ENCODE measurements at regions not wholly inside any gene's neighbourhood (a gene's known extent, or its start where the extent isn't known, plus 50 kb on each side); places are given as distances from the start of the nearest gene placed in this dataset.

DNA sequence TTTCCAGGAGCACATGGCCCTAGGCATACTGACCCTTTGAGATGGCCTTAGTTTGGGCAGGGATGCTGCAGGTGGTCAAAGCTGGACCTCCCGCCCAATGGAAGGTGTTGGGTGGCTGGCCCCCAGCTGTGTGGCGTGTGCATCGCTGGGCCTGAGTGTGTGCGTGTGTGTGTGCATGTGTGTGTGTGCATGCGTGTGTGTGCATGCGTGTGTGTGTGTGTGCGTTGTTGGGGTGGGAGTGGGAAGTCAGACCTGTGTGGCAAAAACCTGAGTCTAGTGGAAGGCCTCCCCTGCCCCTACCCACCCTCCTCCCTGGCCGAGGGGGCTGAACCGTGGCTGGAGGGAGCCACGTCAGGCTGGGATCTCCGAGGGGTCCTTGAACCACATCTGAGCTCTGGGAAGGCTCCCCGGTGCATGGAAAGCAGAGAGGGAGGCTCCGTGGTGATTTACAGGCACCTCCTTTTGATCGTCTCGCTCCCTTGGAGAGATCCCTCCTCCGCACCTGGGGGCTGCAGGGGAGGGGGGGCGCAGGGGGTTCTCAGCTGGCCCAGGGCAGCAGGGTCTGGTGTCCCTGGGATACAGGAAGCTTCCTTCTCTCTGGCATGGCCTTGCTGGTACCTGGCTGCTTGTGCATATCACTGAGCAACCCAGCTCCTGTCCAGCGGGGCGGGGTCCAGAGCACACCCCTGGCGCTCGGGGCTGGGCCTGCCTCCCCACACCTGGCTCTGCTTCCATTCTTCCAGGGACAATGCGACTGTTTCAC lies 124.7 kb upstream of the WNT4 start:
- no peak overlapping the region for H3K27ac ChIP-seq (ENCODE audit: low read depth, low read length, poor library complexity, severe bottlenecking)
- no peaks in the 10 kb centered on the region for H3K79me2 ChIP-seq (ENCODE audit: insufficient read depth, low read length)
- no peaks in the 10 kb centered on the region for H3K27me3 ChIP-seq (ENCODE audit: insufficient read depth, low read length)
- H3K4me3 ChIP-seq (ENCODE audit: low read depth, low read length, poor library complexity, severe bottlenecking): no peak overlapping the region
- H3K4me1 ChIP-seq (ENCODE audit: insufficient read depth, low read length, severe bottlenecking): no peaks in the 10 kb centered on the region
- H3K9ac ChIP-seq (ENCODE audit: low read length): no peak overlapping the region
- H3K36me3 ChIP-seq (ENCODE audit: insufficient read depth, low read length): no peaks in the 10 kb centered on the region
- H2AFZ ChIP-seq (ENCODE audit: low read length): no peak overlapping the region
- H3K4me2 ChIP-seq (ENCODE audit: low read length): no peak overlapping the region
- H3K9me2 ChIP-seq (ENCODE audit: low read depth, low read length): no peaks in the 10 kb centered on the region
- no peaks in the 10 kb centered on the region for H4K20me1 ChIP-seq (ENCODE audit: insufficient read depth, low read length)
- TF ChIP-seq EZH2 (IDR thresholded peaks at IDR 0.05; ENCODE audit: borderline replicate concordance, low read length): no peak
- TF ChIP-seq, protein P1, sequence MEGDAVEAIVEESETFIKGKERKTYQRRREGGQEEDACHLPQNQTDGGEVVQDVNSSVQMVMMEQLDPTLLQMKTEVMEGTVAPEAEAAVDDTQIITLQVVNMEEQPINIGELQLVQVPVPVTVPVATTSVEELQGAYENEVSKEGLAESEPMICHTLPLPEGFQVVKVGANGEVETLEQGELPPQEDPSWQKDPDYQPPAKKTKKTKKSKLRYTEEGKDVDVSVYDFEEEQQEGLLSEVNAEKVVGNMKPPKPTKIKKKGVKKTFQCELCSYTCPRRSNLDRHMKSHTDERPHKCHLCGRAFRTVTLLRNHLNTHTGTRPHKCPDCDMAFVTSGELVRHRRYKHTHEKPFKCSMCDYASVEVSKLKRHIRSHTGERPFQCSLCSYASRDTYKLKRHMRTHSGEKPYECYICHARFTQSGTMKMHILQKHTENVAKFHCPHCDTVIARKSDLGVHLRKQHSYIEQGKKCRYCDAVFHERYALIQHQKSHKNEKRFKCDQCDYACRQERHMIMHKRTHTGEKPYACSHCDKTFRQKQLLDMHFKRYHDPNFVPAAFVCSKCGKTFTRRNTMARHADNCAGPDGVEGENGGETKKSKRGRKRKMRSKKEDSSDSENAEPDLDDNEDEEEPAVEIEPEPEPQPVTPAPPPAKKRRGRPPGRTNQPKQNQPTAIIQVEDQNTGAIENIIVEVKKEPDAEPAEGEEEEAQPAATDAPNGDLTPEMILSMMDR (IDR thresholded peaks at IDR 0.05; ENCODE audit: low read length): no peak
- no peaks in the 10 kb centered on the region for H3F3A ChIP-seq (ENCODE audit: insufficient read depth, low read length)
- H3K9me3 ChIP-seq (ENCODE audit: low read length): no peaks in the 10 kb centered on the region

DNA sequence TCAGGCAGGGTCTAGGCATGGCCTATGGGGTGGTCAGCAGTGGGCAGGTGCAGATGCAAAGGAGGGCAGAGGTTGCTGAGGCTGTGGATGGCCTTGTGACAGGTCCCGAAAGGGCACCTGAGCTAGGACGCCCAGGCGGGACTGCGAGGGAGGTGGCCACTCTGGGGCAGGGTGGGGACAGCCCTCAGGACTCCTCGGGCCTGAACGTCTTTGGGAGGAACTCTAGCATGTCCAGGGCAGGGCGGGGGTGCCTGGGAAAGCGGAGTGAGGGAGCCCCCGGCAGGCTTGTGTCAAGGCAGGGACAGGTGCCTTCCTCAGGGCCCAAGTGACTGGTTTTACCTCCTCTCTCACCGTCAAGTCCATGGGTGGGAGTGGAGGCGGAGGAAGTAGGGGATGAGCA lies 125.4 kb upstream of the WNT4 start:
- no peak overlapping the region for H3K27ac ChIP-seq (ENCODE audit: low read depth, low read length, poor library complexity, severe bottlenecking)
- H3K27me3 ChIP-seq (ENCODE audit: insufficient read depth, low read length): no peaks in the 10 kb centered on the region

DNA sequence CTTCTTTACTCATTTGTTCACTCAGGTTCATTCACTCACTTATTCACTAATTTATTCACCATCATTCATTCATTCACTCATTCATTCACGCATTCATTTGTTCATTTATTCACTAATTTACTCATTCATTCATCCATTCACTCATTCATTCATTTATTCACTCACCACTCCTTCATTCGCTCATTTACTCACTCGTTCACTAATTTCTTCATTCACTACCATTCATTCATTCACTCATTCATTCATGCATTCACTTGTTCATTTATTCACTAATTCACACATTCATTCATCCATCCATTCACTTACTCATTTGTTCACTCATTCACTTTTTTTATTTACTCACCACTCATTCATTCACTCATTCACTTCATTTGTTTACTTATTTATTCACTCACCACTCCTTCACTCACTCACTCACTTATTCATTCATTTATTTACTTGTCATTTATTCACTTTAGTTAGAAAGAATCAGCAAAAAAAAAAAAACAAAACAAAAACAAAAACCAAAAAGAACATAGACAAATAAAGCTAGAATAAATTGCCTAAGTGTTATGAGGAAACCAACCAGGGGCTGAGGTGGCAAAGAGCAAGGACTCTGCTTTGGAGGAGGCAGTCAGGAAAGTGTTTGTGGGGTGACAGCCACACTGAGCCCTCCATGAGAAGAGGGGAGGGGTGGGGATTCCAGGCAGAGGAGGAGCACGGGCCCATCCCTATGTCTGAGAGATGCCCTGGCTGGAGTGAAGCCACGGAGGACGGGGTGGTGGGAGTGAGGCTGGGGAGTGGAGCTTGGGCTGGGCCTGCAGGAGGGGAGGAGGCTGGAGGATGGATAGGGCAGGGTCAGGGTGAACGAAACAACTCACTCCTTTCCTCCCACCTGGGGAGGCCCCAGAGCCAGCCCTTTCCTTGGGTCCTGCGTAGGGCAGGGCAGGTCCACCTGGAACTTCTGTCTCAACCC lies 129.2 kb upstream of the WNT4 start:
- Histone ChIP-seq H3K36me3 (ENCODE audit: insufficient read depth, low read length) (no peaks in the 10 kb centered on the region), H3K27ac (ENCODE audit: low read depth, low read length, poor library complexity, severe bottlenecking) (no peak overlapping the region), H3K4me3 (ENCODE audit: low read depth, low read length, poor library complexity, severe bottlenecking) (no peak overlapping the region), H3K9me3 (ENCODE audit: low read length) (no peaks in the 10 kb centered on the region), H3K9ac (ENCODE audit: low read length) (no peak overlapping the region), H3F3A (ENCODE audit: insufficient read depth, low read length) (no peaks in the 10 kb centered on the region), H3K4me1 (ENCODE audit: insufficient read depth, low read length, severe bottlenecking) (no peaks in the 10 kb centered on the region), H3K4me2 (ENCODE audit: low read length) (no peak overlapping the region), H3K79me2 (ENCODE audit: insufficient read depth, low read length) (no peaks in the 10 kb centered on the region), H4K20me1 (ENCODE audit: insufficient read depth, low read length) (no peaks in the 10 kb centered on the region), H3K27me3 (ENCODE audit: insufficient read depth, low read length) (no peaks in the 10 kb centered on the region), H2AFZ (ENCODE audit: low read length) (no peak overlapping the region), H3K9me2 (ENCODE audit: low read depth, low read length) (no peaks in the 10 kb centered on the region)
- TF ChIP-seq, protein P1 (IDR thresholded peaks at IDR 0.05; ENCODE audit: low read length): no peak
- no peak for TF ChIP-seq EZH2 (IDR thresholded peaks at IDR 0.05; ENCODE audit: borderline replicate concordance, low read length)

More for the DNA sequence above, 125.4 kb upstream of the WNT4 start:
- H3K9me2 ChIP-seq (ENCODE audit: low read depth, low read length): no peaks in the 10 kb centered on the region
- H4K20me1 ChIP-seq (ENCODE audit: insufficient read depth, low read length): no peaks in the 10 kb centered on the region
- H3F3A ChIP-seq (ENCODE audit: insufficient read depth, low read length): no peaks in the 10 kb centered on the region
- H3K79me2 ChIP-seq (ENCODE audit: insufficient read depth, low read length): no peaks in the 10 kb centered on the region
- no peak overlapping the region for H2AFZ ChIP-seq (ENCODE audit: low read length)
- H3K9me3 ChIP-seq (ENCODE audit: low read length): no peaks in the 10 kb centered on the region
- H3K9ac ChIP-seq (ENCODE audit: low read length): no peak overlapping the region
- H3K4me2 ChIP-seq (ENCODE audit: low read length): no peak overlapping the region
- H3K4me1 ChIP-seq (ENCODE audit: insufficient read depth, low read length, severe bottlenecking): no peaks in the 10 kb centered on the region
- no peaks in the 10 kb centered on the region for H3K36me3 ChIP-seq (ENCODE audit: insufficient read depth, low read length)
- TF ChIP-seq EZH2 (IDR thresholded peaks at IDR 0.05; ENCODE audit: borderline replicate concordance, low read length): no peak
- no peak overlapping the region for H3K4me3 ChIP-seq (ENCODE audit: low read depth, low read length, poor library complexity, severe bottlenecking)

Measured in OCI-LY1 (cell line).